Muscle of back (tissue), 3 donors: ENCODE measurements at regions not wholly inside any gene's neighbourhood (a gene's known extent, or its start where the extent isn't known, plus 50 kb on each side); places are given as distances from the start of the nearest gene placed in this dataset.
"Not testable (repeated sequence)": the region's sequence is repeated elsewhere in the genome, so short reads cannot be mapped to it uniquely, and the experiment has no call there.

ENCODE experiments used
- DNase-seq, 3 donors: peaks; one replicate each; pipeline versions ENCODE4 v3.0.0 to v3.0.0-alpha.2; 2013

DNA sequence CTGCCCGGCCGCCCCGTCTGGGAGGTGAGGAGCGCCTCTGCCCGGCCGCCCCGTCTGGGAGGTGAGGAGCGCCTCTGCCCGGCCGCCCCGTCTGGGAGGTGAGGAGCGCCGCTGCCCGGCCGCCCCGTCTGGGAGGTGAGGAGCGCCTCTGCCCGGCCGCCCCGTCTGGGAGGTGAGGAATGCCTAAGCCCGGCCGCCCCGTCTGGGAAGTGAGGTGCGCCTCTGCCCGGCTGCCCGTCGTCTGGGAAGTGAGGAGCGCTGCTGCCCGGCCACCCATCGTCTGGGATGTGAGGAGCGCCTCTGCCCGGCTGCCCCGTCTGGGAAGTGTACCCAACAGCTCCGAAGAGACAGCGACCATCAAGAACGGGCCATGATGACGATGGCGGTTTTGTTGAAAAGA lies 136.6 kb upstream of the PROKR2 start:
- DNase-seq: not testable (repeated sequence)

DNA sequence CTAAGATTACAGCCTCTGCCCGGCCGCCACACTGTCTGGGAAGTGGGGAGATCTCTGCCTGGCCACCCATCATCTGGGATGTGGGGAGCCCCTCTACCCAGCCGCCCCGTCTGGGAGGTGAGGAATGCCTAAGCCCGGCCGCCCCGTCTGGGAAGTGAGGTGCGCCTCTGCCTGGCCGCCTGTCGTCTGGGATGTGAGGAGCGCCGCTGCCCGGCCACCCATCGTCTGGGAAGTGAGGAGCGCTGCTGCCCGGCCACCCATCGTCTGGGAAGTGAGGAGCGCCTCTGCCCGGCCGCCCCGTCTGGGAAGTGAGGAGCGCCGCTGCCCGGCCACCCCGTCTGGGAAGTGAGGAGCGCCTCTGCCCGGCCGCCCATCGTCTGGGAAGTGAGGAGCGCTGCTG lies 135.9 kb upstream of the PROKR2 start:
- DNase-seq: not testable (repeated sequence)

- not testable (repeated sequence) for DNase-seq
These were observed 135.5 kb upstream of the PROKR2 start for GRCh38 chr20:5452286-5452685.

DNA sequence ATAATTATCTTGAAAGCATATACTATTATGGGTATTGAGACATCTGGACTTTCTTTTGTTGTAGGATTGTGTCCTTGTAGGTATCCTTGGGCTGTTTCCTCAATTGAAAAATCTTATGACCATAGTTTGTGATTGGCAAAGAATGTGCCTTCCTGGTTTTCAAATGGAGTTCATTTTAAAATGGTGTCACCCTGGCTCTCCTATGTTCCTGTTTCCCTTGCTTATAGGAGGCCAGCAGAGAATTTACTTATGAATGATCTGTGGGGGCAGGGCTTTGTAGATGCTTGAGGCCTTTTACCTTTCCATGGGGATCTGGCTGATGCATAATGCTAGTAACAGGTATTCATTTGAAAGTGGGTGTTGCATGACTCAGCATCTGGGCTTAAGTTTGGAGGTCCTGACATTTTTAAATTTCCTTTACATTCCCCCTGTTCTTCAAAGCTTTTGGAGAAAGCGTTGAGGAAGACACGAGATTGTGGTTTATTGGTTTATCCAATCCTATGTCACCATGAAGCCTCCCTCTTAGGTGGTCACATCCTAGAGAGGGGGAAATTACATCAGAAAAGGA lies 135.0 kb upstream of the PROKR2 start:
- DNase-seq: no peak

- DNase-seq: peak; percentile 8 to 46 (median 21)
These were observed 131.8 kb upstream of the PROKR2 start for GRCh38 chr20:5448449-5449118.

- DNase-seq: no peak
These were observed 130.4 kb upstream of the PROKR2 start for GRCh38 chr20:5447188-5447587.

DNA sequence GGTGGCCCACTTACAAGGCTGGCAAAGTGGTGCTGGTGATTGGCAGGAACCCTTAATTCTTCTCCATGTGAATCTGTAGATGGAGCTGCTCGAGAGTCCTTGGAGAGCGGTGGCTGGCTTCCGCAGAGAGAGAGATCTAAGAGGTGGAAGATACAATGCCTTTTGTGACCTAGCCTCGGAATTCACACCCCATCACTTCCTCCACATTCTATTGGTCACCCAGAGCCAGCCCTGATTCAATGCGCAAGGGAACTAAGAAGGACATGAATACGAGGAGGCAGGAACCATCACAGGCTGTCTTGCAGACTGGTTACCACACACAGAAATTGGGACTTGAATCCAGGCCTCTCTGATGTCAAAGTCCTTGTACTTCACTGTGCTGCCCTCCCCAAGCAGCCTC lies 128.9 kb upstream of the PROKR2 start:
- DNase-seq: no peak

- no peak for DNase-seq
These were observed 125.3 kb upstream of the PROKR2 start for GRCh38 chr20:5442101-5442500.

DNA sequence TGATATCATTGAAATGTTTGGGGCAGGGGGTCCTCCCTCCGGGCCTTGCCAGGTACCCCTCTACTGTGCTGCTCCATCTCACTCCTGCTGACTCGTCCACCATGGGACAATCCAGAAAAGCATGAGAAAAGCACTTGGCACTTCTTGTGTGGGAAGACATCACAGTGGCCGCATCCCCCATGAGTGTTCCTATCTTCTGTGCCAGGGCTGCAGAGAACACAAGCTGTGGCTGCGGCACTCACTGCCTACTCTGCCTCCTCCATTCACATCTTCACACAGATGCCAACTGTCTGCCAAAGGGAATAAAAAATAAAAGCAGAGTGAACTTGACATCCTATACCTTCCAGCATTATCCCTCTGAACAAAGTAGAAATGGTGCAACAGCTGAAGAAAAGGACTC lies 117.4 kb upstream of the PROKR2 start:
- no peak for DNase-seq

- DNase-seq: no peak
These were observed 116.6 kb upstream of the PROKR2 start for GRCh38 chr20:5433352-5433751.

DNA sequence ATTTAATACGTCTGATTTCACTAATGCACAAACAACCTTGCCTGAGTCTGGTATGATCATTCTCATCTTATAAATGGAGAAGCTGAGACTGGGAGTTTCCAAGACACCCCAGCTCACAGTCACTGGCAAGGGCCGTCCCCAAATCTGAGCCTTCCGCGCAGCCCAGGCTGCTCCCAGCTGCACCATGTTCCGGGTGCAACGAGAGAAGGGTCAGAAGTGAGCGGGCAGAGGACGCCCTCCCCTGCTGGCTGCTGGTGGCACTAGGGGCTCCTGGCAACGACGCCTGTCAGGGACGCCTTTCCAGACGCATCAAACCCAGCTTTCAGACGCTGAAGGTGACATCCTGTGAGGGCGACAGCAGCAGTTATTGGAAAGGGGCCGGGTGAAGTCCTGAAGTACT lies 115.3 kb upstream of the PROKR2 start:
- no peak for DNase-seq

- DNase-seq: no peak
These were observed 113.9 kb upstream of the PROKR2 start for GRCh38 chr20:5430670-5431069.

- no peak for DNase-seq
These were observed 109.3 kb upstream of the PROKR2 start for GRCh38 chr20:5426026-5426425.

DNA sequence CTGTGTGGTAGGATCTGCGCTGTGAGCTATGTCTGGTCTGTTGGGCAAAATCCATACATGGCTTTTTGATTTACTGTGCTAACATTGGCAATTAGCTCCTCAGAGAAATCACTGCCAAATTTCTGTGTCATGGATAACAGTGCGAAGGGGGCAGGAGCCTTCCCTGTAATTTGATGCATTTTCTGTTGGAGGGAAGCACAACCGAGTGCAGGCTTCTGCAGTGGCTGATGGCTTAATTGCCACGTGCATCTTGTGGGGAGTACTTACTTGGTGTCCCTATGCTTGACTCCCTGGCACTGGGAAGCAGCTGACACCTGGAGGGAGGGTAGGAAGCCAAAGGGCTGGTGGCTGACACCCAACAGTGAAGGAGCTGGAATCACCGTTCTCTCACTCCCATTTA lies 99.3 kb upstream of the PROKR2 start:
- DNase-seq: no peak

DNA sequence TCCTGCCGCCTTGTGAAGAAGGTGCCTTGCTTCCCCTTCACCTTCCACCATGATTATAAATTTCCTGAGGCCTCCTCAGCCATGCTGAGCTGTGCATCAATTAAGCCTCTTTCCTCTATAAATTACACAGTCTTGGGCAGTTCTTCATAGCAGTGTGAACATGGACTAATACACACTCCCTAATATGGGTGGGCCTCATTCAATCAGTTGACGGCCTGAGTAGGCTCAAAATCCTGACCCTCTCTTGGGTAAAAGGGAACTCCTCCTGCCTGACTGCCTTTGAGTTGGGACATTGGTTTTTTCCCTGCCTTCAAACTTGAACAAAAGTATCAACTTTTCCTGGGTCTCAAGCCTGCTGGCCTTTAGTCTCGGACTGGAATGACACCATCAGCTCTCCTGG lies 96.6 kb upstream of the PROKR2 start:
- no peak for DNase-seq

DNA sequence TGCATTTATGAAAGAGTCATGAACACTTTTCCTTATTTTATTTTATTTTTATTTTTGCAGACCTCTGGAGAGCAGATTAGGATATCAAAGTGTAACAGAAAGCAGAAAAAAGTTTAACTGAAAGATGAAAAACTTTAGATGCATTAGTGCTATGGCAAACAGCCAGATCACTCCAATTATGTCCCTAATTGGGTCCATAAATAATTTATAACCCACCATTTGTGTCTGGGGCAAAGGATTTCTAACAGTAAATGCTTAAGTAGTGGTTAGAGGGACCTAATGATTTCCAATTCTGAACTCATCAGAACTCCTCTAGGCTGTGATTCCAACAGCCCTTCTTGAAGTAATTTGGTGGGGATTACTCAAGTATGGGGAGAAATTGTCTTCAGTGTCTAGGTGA lies 93.7 kb upstream of the PROKR2 start:
- DNase-seq: no peak

DNA sequence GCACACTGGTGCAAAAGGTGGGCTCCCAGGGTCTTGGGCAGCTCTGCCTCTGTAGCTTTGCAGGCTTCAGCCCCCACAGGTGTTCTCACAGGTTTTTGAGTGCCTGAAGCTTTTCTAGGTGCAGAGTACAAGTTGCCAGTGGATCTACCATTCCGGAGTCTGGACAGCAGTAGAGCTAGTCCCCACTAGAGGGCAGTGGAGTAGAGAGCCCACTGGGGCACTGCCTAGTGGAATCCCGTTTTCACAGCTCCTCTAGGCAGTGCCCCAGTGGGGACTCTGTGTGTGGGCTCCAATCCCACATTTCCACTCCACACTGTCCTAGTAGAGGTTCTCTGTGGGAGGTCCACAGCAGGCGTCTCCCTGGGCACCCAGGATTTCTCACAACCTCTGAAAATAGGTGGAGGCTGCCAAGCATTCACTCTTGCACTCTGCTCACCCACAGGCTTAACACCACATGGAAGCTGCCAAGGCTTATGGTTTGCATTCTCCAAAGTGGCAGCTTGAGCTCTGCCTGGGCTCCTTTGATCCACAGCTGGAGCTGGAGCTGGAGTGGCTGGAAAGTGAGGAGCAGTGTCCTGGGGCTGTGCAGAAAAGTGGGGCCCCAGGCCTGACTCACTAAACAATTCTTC lies 86.3 kb upstream of the PROKR2 start:
- DNase-seq: no peak

DNA sequence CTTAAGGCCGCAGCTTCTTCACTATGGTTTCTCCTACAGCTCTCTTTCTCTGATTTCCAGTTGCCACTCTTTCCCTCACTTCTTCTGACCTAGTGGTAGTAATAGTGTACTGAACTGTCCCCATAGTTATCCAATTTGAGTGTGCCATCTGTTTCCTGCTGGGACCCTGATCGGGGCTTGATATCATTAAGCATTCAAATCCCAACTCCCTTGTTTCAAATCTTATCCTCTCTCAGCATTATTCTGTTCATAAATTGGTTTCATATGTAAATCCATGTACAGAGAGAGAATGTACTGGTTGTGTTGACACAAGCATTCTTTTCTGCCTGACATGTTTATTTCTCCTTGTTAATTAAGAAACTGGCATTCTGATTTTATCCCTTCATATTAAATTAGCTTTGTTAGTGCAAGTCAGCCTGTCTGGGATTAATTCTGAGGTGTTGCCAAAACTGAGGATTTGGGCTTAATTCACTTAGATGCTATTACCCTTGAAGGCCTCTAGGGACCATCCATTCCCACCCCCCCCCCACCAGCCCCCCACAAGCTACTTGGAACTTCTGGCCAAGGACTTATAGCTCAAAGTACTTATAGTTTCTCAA lies 84.6 kb upstream of the PROKR2 start:
- no peak for DNase-seq

DNA sequence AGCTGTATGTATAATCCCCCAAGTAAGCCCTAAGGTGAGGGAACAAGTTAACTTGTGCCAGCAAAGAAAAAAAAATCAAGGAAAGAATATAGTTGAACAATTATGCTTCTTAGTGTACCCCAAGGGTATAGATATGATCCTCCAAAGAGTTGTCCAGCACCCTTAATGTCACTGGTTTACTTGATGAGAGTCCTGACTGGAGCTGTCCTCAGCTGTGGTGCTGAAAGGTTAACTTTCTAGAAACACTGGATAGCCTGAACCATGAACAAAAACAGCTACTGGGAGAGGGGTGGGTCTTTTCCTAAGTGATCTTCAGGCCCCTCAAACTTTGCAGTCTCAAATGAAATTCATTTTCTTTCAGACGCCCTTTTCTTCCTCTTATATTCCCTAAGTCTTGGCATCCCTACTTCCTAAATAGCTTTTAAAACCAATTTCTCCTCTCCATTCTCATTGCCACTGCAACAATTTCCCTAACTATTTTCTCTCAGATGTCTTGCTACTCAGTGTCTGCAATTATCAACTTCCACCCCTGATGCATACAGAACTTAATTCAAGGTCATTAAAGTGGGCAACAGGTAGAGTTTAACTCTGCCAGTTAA lies 83.5 kb upstream of the PROKR2 start:
- DNase-seq: peak; percentile 3 to 32 (median 7)

GRCh38 chr20:5397393-5397792 lies 80.6 kb upstream of the PROKR2 start:
- DNase-seq: no peak

DNA sequence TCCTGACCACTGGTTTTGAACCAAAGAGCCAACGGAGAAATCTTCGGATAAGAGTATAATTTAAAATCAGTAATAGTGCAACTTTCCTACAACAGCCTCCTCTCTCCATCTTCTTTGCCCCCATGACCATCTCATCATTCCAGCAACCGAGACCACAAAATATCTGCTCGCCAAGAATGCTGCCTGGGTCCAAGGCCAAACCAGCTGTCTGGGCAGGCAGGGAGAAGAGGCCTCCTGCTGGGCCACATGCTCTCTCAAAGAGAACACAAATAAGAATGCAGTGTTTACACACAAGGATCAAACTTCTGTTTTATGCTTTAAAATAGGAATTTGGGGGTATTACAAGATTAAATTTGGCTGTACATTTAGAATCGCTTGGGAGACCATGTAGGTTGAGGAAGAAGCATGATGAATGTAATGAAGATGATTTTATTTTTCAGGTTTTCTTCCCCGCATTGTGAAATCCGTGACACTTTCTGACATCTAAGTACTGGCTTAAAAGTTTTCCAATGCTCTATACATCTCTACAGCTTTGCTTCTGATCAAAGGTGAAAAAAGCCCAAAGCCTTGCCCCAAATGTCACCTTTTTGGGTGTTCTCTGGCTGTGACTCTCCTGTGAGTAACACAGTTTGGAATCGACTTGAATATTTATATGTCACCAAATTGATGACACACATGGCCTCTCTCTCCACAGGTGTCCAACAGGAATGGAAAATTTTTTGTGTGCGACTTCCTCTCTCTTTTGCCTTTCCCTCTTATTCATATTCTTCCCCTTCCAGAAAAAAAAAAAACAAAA lies 79.4 kb upstream of the PROKR2 start:
- DNase-seq: no peak
